Neural progenitor cell (in vitro differentiated cells): ENCODE measurements at regions not wholly inside any gene's neighbourhood (a gene's known extent, or its start where the extent isn't known, plus 50 kb on each side); places are given as distances from the start of the nearest gene placed in this dataset.

Experiments
- DNase-seq: peaks from one replicate; pipeline ENCODE4 v3.0.0-alpha.2; 2016; ENCODE audit warnings: low spot score
- H2AFZ ChIP-seq: fragments of 200-600 bp; sonication (generic); replicated peaks from 2 replicates; pipeline ENCODE4 v1.6.1; 2016; ENCODE audit warnings: antibody characterized with exemption
- H3F3A ChIP-seq: fragments of 200-600 bp; sonication (generic); 2 replicates; pipeline ENCODE4 v1.6.1; 2016; ENCODE audit warnings: antibody characterized with exemption, low read depth
- H3K27ac ChIP-seq: fragments of 200-600 bp; sonication (generic); 2 replicates; pipeline ENCODE4 v1.5.1; 2016; ENCODE audit warnings: mild to moderate bottlenecking
- H3K27me3 ChIP-seq: fragments of 200-600 bp; sonication (generic); 2 replicates; pipeline ENCODE4 v1.6.1; 2016; ENCODE audit warnings: mild to moderate bottlenecking, moderate library complexity
- H3K36me3 ChIP-seq: fragments of 200-600 bp; sonication (generic); 2 replicates; pipeline ENCODE4 v1.5.1; 2016
- H3K4me1 ChIP-seq: fragments of 200-600 bp; sonication (generic); 2 replicates; pipeline ENCODE4 v1.6.1; 2016; ENCODE audit warnings: mixed run types
- H3K4me2 ChIP-seq: fragments of 200-600 bp; sonication (generic); 2 replicates; pipeline ENCODE4 v1.6.1; 2016
- H3K4me3 ChIP-seq: fragments of 200-600 bp; sonication (generic); 2 replicates; pipeline ENCODE4 v1.5.1; 2016
- H3K79me2 ChIP-seq: fragments of 200-600 bp; sonication (generic); 2 replicates; pipeline ENCODE4 v1.6.1; 2016; ENCODE audit warnings: low read depth
- H3K9ac ChIP-seq: fragments of 200-600 bp; sonication (generic); 2 replicates; pipeline ENCODE4 v1.6.1; 2016
- H3K9me3 ChIP-seq: fragments of 200-600 bp; sonication (generic); 2 replicates; pipeline ENCODE4 v1.5.1; 2016; ENCODE audit warnings: low read depth
- H4K20me1 ChIP-seq: fragments of 200-600 bp; sonication (generic); 2 replicates; pipeline ENCODE4 v1.6.1; 2016; ENCODE audit warnings: low read depth
- H3K27ac Mint-ChIP-seq: 3 replicates; pipeline ENCODE4 v1.8.0; 2021; ENCODE audit warnings: mixed read lengths
- H3K27me3 Mint-ChIP-seq: 2 replicates; pipeline ENCODE4 v1.8.0; 2022; ENCODE audit warnings: low read depth, mild to moderate bottlenecking, inconsistent platforms, moderate library complexity, mixed read lengths; ENCODE audit not compliant: insufficient read depth
- H3K36me3 Mint-ChIP-seq: 3 replicates; pipeline ENCODE4 v1.8.0; 2021; ENCODE audit warnings: mixed read lengths
- H3K4me1 Mint-ChIP-seq: 3 replicates; pipeline ENCODE4 v1.8.0; 2021; ENCODE audit warnings: mixed read lengths
- H3K4me3 Mint-ChIP-seq: 3 replicates; pipeline ENCODE4 v1.8.0; 2021; ENCODE audit warnings: mild to moderate bottlenecking, moderate library complexity, mixed read lengths
- H3K9me3 Mint-ChIP-seq: 3 replicates; pipeline ENCODE4 v1.8.0; 2020; ENCODE audit warnings: mixed read lengths
- EZH2 ChIP-seq: fragments of 200-600 bp; sonication (generic); IDR thresholded peaks from 2 replicates; pipeline ENCODE4 v1.6.1; 2017; ENCODE audit warnings: antibody characterized with exemption, mild to moderate bottlenecking, moderate library complexity
- EZH2phosphoT487 ChIP-seq: fragments of 200-600 bp; sonication (generic); IDR thresholded peaks from 2 replicates; pipeline ENCODE4 v1.6.1; 2017; ENCODE audit warnings: antibody characterized with exemption
- TF ChIP-seq, protein P1 (sequence below): fragments of 200-600 bp; sonication (generic); IDR thresholded peaks from 2 replicates; pipeline ENCODE4 v1.5.1; 2017; ENCODE audit warnings: antibody characterized with exemption, mild to moderate bottlenecking

- peaks cover 11% of the 10 kb centered on the region for H3K9me3 ChIP-seq
- no peak overlapping the region for H3K4me3 Mint-ChIP-seq
- no peak overlapping the region for H3K27ac Mint-ChIP-seq
- peaks cover 26% of the 10 kb centered on the region for H3K9me3 Mint-ChIP-seq
- no peaks in the 10 kb centered on the region for H3K4me1 ChIP-seq
- no peak overlapping the region for H3K4me2 ChIP-seq
- no peaks in the 10 kb centered on the region for H3K27me3 ChIP-seq
- no peaks in the 10 kb centered on the region for H3F3A ChIP-seq
- H3K9ac ChIP-seq: no peak overlapping the region
- H3K36me3 ChIP-seq: no peaks in the 10 kb centered on the region
- H3K4me3 ChIP-seq: no peak overlapping the region
- H3K79me2 ChIP-seq: no peaks in the 10 kb centered on the region
- H3K27ac ChIP-seq: no peak overlapping the region
- H3K36me3 Mint-ChIP-seq: peaks cover 3% of the 10 kb centered on the region
- DNase-seq: no peak
- no peaks in the 10 kb centered on the region for H4K20me1 ChIP-seq
- H3K27me3 Mint-ChIP-seq: no peaks in the 10 kb centered on the region
- no peaks in the 10 kb centered on the region for H3K4me1 Mint-ChIP-seq
- TF ChIP-seq, protein P1, sequence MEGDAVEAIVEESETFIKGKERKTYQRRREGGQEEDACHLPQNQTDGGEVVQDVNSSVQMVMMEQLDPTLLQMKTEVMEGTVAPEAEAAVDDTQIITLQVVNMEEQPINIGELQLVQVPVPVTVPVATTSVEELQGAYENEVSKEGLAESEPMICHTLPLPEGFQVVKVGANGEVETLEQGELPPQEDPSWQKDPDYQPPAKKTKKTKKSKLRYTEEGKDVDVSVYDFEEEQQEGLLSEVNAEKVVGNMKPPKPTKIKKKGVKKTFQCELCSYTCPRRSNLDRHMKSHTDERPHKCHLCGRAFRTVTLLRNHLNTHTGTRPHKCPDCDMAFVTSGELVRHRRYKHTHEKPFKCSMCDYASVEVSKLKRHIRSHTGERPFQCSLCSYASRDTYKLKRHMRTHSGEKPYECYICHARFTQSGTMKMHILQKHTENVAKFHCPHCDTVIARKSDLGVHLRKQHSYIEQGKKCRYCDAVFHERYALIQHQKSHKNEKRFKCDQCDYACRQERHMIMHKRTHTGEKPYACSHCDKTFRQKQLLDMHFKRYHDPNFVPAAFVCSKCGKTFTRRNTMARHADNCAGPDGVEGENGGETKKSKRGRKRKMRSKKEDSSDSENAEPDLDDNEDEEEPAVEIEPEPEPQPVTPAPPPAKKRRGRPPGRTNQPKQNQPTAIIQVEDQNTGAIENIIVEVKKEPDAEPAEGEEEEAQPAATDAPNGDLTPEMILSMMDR: no peak
- TF ChIP-seq EZH2phosphoT487 (no peak), EZH2 (no peak)
- no peak overlapping the region for H2AFZ ChIP-seq
Measured at GRCh38 chr7:88548399-88548798, 211.1 kb upstream of the ZNF804B start.

- Histone ChIP-seq H3F3A (no peaks in the 10 kb centered on the region), H3K4me2 (no peak overlapping the region), H3K36me3 (no peaks in the 10 kb centered on the region), H4K20me1 (no peaks in the 10 kb centered on the region), H3K4me3 (no peak overlapping the region), H3K9ac (no peak overlapping the region), H3K27me3 (no peaks in the 10 kb centered on the region), H3K9me3 (peaks cover 11% of the 10 kb centered on the region), H2AFZ (no peak overlapping the region), H3K27ac (no peak overlapping the region), H3K79me2 (no peaks in the 10 kb centered on the region), H3K4me1 (no peaks in the 10 kb centered on the region)
- TF ChIP-seq, protein P1: peak; percentile 69
- no peak for TF ChIP-seq EZH2phosphoT487
- no peak for TF ChIP-seq EZH2
- no peak overlapping the region for H3K4me3 Mint-ChIP-seq
- no peaks in the 10 kb centered on the region for H3K4me1 Mint-ChIP-seq
- H3K9me3 Mint-ChIP-seq: peaks cover 26% of the 10 kb centered on the region
- no peaks in the 10 kb centered on the region for H3K27me3 Mint-ChIP-seq
- no peak overlapping the region for H3K27ac Mint-ChIP-seq
- peaks cover 3% of the 10 kb centered on the region for H3K36me3 Mint-ChIP-seq
- DNase-seq: peak; percentile 54
Measured at GRCh38 chr7:88546808-88547207, 212.7 kb upstream of the ZNF804B start.

DNA sequence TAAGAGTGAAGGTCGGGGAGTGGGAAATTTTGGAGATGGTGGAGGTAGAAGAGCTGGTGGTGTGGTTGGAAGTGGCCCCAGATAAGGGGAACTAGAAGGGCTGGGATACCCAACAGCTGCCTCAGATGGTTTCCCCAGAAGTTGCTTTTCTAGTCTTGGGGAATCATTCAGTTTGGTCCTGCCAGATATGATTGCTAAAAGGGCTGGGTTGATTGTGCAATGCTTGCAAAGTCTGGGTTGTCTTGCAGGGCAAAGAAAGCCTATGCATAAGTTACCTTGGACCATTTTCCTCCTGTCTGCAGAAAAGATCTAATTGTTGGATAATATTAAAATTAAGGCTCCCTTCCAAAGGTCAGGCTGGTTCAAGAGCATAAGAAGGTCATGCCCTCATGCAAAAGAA lies 213.8 kb upstream of the ZNF804B start:
- H3K9ac ChIP-seq: no peak overlapping the region
- no peak overlapping the region for H3K4me2 ChIP-seq
- H3K4me3 ChIP-seq: no peak overlapping the region
- Mint-ChIP-seq H3K36me3 (peaks cover 3% of the 10 kb centered on the region), H3K4me3 (no peak overlapping the region), H3K27ac (no peak overlapping the region), H3K27me3 (no peaks in the 10 kb centered on the region), H3K4me1 (no peaks in the 10 kb centered on the region), H3K9me3 (peaks cover 26% of the 10 kb centered on the region)
- no peak for DNase-seq
- TF ChIP-seq, protein P1: no peak
- TF ChIP-seq EZH2 (no peak), EZH2phosphoT487 (no peak)
- H3K27me3 ChIP-seq: no peaks in the 10 kb centered on the region
- H3K4me1 ChIP-seq: no peaks in the 10 kb centered on the region
- H3K79me2 ChIP-seq: no peaks in the 10 kb centered on the region
- no peaks in the 10 kb centered on the region for H3F3A ChIP-seq
- no peaks in the 10 kb centered on the region for H3K36me3 ChIP-seq
- H2AFZ ChIP-seq: no peak overlapping the region
- no peak overlapping the region for H3K27ac ChIP-seq
- no peaks in the 10 kb centered on the region for H4K20me1 ChIP-seq
- H3K9me3 ChIP-seq: peaks cover 11% of the 10 kb centered on the region

GRCh38 chr7:88540012-88540411 lies 219.5 kb upstream of the ZNF804B start:
- Histone ChIP-seq H3K27ac (no peak overlapping the region), H3K36me3 (no peaks in the 10 kb centered on the region), H3K79me2 (no peaks in the 10 kb centered on the region), H3K27me3 (no peaks in the 10 kb centered on the region), H3K9ac (no peak overlapping the region), H3K4me2 (no peak overlapping the region), H3K9me3 (no peaks in the 10 kb centered on the region), H3K4me3 (no peak overlapping the region), H2AFZ (no peak overlapping the region), H4K20me1 (no peaks in the 10 kb centered on the region), H3K4me1 (no peaks in the 10 kb centered on the region), H3F3A (no peaks in the 10 kb centered on the region)
- Mint-ChIP-seq H3K27ac (no peak overlapping the region), H3K4me1 (peaks cover 8% of the 10 kb centered on the region), H3K36me3 (no peaks in the 10 kb centered on the region), H3K27me3 (peaks cover 4% of the 10 kb centered on the region), H3K4me3 (no peak overlapping the region), H3K9me3 (peaks cover 23% of the 10 kb centered on the region)
- TF ChIP-seq EZH2 (no peak), EZH2phosphoT487 (no peak)
- TF ChIP-seq, protein P1: no peak
- DNase-seq: no peak
